LNCAP (cell line): ENCODE measurements at regions not wholly inside any gene's neighbourhood (a gene's known extent, or its start where the extent isn't known, plus 50 kb on each side); places are given as distances from the start of the nearest gene placed in this dataset.

Experiments
- TF ChIP-seq, protein P1 (sequence below): fragments of 450-650 bp; IDR thresholded peaks from 2 replicates; pipeline ENCODE4 v1.5.1; 2017; ENCODE audit warnings: mild to moderate bottlenecking

GRCh38 chr10:64534616-64535015 is 1013.4 kb downstream of the REEP3 start:
- TF ChIP-seq, protein P1, sequence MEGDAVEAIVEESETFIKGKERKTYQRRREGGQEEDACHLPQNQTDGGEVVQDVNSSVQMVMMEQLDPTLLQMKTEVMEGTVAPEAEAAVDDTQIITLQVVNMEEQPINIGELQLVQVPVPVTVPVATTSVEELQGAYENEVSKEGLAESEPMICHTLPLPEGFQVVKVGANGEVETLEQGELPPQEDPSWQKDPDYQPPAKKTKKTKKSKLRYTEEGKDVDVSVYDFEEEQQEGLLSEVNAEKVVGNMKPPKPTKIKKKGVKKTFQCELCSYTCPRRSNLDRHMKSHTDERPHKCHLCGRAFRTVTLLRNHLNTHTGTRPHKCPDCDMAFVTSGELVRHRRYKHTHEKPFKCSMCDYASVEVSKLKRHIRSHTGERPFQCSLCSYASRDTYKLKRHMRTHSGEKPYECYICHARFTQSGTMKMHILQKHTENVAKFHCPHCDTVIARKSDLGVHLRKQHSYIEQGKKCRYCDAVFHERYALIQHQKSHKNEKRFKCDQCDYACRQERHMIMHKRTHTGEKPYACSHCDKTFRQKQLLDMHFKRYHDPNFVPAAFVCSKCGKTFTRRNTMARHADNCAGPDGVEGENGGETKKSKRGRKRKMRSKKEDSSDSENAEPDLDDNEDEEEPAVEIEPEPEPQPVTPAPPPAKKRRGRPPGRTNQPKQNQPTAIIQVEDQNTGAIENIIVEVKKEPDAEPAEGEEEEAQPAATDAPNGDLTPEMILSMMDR: no peak

- TF ChIP-seq, protein P1: no peak
These were observed 1014.1 kb downstream of the REEP3 start for GRCh38 chr10:64535131-64535867.

DNA sequence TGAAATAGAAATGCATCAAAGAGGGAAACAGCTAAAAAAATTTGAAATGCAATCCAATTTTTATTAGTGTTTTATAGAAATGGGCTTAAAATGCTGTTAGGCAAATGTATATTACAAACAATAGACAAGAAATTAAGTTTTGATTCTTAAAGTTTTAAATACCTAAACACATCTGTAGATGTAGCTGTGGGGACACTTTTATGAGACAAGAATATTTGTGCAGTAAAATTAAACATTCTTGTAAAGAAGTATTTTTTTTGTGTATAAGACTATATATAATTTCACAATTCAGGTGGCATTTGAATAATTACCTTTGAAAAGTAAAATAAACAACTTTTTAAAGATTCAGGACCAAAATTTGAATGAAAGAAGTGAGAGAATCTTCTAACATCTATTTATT is 1015.9 kb downstream of the REEP3 start:
- TF ChIP-seq, protein P1: peak; percentile 44; the same call in 1 of the 2 replicates

GRCh38 chr10:64537928-64538327 is 1016.7 kb downstream of the REEP3 start:
- TF ChIP-seq, protein P1: no peak

DNA sequence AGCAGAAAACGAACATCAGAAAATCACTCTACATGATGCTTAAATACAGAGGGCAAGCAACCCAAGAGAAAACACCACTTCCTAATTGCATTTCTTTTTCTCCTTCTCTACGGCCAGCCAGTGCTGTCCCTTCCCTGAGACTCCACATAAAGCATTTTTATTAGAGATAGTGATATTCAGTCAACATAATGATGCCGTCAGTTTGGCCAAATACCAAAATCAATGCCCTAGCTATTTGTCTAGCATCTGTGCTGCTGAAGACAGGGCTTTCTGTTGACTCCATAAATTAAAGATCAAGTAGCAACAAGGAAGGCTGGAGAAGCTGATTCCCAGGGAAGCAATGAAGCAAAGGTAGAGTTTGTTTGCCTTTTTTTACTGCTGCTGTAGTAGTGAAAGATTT is 1024.9 kb downstream of the REEP3 start:
- TF ChIP-seq, protein P1: no peak

DNA sequence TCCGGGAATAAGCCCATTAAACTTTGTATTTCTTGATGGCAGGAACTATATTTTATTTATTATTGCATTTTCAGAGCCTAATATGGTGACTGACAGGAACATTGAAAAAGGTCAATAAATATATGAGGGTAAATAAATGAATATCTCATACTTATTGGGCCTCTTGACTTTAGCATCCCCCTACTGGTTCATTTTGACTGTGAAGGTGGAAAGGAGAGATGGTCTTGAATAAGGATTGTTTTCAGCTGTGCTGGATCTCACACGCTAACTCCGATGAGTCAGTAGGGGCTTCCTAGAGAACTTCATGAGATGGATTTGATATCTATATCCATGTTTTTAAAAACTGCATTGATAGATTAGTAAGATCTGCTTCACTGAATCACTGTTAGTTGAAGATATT is 1026.0 kb downstream of the REEP3 start:
- TF ChIP-seq, protein P1: no peak

DNA sequence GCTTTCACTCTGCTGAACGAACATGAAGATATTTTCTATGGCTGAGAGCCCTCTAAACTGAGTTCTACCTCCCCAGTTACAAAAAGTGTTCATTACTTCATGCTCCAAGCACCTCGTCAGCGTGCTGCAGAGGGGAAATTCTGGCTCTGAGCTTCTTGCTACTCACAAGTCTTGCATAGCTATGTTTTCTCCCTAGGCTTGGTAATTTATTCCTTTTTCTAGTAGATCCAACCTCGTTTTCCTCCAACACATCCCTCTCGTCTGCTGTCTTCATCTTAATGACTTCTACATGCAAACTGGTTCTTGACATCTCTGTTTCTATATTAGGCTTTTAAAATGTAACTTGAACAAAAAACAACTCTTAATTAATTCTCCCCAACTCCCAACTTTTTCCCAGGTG is 1034.5 kb downstream of the REEP3 start:
- TF ChIP-seq, protein P1: no peak
